HG02884 (cell line): ENCODE measurements at regions not wholly inside any gene's neighbourhood (a gene's known extent, or its start where the extent isn't known, plus 50 kb on each side); places are given as distances from the start of the nearest gene placed in this dataset.

Experiments used
- ATAC-seq: cut with Tn5 transposase; IDR thresholded peaks from one replicate; pipeline ENCODE4 v1.9.1; 2021; ENCODE audit warnings: mild to moderate bottlenecking, moderate library complexity; ENCODE audit not compliant: unreplicated experiment

DNA sequence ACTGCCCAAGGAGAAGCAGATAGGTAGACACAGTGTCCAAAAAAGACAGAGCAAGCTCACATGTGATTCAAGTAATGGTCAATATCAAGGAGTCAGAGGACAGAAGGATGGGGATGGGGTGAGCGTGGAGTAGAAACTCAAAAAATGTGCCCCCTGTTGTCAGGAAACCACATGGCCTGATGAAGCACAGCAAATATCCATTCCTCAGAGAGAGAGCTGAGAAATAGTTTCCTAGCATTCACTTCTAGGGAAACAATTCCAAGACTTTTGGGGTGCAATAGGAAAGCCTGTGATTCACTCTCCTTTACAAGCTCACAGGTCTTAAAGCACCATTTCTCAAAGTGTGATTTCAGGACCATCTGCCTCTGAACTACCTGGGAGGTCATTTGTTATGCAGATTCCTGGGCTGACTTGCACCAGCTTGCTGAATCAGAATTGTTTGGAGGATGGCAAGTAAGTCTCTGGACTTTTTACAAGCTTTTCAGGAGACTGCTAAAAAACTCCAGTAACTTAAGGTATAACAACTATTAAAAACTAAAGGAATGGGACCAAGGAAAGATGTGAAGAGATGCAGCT, 432.8 kb downstream of the HDGFL1 start:
- ATAC-seq, result no peak

DNA sequence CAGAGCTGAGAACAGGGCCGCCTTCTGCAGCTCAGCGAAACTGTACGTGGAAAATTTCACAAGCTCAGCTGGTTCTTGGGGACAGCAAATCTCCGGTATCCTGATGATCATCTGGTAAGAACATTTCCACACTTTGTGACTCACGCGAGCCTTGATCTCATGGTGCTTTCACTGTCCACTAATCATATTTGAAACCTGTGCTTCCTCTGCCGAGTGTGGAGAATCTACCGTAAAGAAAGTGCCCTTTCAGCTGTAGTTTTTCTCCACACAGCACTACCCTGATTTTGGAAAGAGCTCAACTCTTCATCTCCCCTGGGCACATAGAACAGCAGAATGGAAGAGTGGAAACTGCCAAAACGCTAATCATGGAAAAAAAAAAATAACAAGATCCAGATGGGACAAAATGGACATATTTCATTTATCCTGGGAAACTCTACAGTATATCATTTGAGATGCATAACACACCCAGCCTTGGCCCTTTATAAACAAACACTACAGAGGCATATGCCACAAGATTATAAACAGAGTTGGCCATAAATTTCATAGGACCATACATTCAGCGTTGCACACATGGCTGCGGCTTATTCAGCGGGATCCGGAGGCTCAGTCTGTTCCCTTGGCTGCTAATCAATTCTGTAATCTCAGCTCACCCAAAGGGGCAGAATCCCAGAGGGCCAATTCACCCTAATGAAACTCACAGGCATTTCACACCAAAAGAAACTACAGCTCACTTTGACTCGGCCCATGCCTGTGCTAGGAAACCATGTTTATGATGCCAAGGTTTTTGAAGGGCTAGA, 434.5 kb downstream of the HDGFL1 start:
- no peak for ATAC-seq

DNA sequence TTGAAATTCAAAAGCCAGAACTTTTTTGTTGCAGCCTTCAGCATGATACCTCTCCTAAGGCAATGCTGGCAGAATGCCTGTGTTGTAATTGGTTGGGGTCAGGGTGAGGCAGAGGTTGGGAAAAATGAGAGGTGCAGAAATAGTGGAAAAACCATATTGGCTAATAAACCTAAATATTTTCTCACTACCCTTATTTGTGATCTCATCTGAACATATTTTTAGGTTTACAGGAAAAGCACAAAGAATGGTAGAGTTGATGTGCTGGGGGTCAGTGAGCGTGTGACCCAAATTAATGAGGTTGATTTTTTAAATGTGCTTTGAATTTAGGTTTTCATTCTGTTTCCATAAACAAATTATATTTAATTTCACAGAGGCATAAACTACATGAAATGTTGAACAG, 437.3 kb downstream of the HDGFL1 start:
- no peak for ATAC-seq

DNA sequence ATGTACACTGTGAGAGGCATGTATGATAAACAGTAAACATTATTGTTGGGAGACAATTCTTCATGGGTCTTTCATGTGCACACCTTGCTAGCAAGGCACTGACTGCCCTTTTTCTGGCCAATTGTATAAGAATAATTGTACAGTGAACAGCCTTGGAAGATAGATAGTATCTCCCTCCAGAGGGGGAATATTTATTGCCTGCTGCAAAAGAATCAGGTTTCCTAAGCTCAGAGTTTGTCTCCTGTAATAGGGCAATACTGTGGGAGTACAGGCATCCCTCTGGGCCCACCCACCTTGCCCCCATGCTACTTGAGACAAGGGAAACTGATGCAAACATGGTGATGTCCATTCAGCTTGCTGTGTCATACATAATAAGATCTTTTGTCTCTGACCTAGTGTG, 442.2 kb downstream of the HDGFL1 start:
- ATAC-seq, result no peak

DNA sequence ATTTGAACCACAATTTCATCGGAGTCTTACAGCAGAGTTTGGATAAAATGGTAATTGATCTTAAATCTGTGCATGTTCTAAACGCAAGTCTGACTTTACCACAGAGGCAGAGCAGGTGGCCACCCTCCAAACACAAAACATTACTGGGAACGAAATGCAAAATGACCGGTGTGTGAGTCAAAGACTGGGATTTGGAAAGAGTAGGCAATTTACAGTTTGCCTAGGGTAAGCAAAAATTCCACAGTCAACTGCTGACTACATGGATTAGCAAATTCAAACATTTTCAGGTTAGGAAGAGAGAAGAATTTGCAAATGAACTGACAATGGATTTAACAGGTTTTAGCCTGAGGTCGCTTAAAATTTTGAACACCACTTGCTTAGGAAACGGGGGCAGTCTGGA, 444.4 kb downstream of the HDGFL1 start:
- no peak for ATAC-seq

DNA sequence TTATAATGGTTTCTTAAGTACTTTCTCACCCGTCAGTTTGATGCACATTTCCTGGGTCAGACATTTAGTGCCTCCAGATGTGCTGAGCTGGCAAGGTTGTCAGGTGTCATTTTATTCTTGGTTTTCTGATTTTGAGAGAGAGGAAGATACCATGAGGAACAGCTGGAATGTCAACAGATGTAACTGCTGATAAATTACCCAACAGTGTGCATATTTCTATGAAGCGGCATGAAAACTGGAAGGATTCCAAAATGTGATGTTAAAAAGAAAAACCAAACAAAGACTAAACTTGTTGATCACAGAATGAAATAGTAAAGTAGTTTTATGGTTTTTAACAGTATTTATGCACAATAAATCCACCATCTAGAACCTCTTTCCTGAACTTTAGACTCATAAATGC, 447.3 kb downstream of the HDGFL1 start:
- ATAC-seq, result no peak

DNA sequence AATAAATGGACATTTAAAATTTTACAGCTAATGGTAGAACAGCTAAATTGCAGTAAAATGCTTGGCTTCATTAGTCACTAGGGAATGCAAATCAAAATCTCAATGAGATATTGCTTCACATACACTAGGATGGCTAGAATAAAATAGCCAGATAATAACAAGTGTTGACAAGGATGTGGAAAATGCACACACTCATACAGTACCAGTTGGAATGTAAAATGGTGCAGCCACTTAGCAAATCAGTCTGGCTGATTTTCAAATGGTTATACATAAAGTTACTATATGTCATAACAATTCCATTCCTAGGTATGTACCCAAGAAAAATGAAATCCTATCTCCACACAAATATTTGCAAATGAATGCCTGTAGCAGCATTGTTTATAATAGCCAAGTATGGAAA, 452.1 kb downstream of the HDGFL1 start:
- ATAC-seq, result no peak

DNA sequence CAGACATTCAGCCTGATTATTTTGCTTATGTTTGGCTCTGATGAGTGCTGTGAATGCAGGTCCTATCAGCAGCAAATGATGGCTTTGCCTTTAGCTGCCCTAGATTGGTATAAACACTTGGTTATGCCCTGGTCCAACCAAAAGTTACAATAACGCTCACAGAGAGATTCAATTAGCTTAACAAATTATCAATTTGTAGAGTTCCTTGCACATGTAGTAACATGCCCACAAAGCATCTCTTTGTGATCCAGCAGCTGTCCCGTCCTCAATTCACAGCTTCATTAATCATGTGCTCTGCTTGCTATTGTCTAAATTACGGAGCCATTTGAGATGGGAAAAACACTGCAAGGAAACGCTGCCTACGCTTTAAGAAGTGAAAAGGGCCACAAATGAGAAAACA, 457.9 kb downstream of the HDGFL1 start:
- ATAC-seq, result no peak

DNA sequence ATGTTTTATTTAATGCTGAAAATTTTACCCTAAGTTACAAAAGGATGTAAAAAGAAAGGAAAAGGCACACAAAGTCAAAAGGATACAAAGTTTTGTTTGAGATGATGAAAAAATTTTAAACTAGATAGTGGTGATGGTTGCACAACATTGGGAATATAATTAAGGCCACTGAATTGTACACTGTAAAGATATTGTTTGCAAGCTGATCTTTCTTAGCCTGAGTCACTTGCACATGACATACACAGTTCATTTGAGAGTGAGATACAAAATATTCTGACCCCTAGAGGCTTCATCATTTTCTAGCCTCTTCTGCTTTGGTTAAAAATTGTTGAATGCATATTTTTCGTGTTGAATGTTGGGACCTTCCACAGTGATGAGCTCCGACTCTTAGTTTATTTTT, 462.6 kb downstream of the HDGFL1 start:
- no peak for ATAC-seq

DNA sequence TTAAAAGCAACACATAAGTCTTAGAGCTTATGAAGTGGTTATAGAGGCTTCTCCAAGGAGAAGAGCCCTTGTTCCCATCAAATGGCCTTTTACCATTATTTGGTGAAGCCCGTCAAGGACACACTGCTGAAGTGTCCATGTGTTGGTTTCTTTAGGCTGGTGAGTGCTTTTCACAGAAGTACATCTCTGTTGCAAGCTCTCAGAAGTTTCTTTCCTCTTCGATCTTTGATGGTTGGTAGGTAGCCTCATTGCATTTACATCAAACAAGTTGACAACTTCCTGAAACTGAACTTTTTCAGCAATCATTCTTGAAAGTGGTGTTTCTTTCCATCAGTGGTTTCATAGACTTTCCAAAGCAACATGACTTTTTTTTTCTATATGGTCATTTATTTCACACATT, 465.6 kb downstream of the HDGFL1 start:
- no peak for ATAC-seq

DNA sequence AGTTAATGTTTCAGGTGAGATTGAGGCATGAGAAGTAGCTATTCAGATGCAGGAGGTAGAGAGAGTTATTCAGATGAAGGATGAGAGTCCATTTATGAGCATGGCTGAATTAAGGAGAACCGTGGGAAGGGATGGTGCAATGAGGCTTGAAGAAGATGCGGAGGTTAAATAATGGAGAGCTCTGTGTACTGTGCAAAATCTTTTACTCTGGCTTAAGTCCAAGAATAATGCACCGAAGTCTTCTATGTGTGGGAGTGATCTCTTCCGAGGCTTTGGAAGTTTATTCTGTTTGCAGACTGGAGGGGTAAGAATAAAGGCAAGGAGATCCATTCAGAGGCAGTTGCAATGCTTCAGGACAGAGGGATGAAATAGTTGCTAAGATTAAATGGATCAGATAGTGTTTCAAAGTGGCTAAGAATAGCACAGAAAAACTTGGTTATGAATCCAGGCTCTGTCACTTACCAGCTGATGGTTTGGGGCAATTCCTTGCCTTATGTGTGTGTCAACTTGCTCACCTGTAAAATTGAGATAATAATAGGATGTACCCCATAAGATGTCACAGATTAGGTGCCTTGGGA, 467.1 kb downstream of the HDGFL1 start:
- no peak for ATAC-seq

DNA sequence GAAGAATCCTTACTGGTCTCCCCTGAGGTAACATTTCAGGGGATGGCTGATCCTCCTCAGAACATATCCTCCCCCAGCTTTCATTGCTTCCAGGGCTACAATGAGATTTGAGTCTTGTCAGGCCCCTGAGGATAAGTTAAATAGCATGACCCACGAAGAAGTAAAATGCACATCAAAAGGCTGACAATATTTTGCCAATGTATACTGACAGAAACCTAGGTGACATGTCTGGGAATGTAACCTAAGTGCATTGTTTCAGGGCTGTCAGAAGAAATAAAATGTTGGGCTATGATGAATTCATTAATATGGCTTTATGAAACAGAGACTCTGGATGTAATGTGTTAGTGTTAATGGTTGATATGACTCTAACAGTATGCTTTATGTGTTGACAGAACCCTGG, 471.5 kb downstream of the HDGFL1 start:
- no peak for ATAC-seq

DNA sequence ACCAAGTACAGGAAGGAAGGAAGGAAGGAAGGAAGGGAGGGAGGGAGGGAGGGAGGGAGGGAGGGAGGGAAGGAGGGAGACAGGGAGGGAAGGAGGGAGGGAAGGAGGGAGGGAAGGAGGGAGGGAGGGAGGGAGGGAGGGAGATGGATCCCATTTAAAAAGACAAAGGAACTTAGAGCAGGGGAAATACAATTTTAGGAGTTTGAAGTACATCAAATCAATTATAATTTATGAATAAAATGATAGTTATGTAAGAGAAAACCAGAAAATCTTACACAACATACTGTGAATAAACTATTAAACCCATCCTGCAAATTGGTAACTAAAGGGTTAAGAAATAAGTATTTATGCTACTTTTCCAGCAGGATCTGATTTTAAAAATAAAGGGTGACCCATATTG, 475.9 kb downstream of the HDGFL1 start:
- no peak for ATAC-seq

DNA sequence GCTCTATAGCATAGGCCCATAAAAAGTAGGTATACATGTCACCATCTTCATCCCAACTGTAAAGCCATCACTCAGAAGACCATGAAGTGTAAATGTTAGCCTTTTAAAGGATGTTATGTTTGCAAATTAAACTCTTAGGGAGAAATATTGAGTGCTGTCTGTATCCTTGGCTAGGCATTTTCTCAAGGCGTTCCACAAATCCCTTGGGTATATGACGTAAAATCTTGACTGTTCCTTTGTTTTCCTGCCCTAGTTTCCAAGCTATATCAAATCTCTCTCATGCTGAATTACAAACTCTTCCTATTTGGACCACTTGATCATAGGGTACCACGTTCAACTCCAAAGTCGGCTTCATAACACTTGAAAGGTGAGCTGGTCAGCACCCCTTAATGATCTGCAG, 486.2 kb downstream of the HDGFL1 start:
- no peak for ATAC-seq

DNA sequence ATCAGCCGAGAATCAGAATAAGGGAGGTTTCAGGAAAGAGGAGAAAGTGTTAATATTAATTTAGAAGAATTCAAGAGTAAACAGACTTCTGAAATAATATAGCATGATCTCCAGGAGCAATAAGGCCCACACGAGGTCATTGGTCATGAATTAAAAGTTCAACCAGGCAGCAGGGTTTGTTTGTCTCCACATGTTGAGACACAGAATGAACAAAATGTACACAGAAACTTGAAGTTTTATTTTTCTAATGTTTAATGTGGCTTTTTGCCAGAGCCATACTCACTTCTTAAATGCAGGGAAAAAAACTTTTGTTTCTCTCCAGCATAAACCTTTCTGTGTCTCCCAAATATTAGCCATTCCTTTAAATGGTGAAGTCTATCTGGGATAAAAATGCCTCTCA, 504.5 kb downstream of the HDGFL1 start:
- ATAC-seq, result no peak

DNA sequence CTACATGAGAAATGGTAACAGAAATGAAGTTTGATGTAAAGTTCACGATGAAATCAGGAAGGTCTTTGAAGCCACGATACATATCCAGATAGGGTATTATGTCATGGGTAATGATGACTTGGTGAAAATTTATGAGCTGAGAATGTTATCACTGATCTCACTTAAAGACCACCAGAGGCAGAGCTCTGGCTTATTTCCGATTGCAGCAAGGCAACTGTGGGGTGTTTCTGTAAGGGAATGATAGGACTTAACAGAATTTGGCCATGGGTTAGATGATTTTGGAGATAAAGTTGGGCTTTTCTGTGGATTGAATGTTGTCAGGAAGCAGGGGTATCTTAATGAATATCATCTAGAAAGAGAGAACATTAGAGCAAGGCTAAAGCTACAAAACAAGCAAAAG, 508.4 kb downstream of the HDGFL1 start:
- no peak for ATAC-seq

DNA sequence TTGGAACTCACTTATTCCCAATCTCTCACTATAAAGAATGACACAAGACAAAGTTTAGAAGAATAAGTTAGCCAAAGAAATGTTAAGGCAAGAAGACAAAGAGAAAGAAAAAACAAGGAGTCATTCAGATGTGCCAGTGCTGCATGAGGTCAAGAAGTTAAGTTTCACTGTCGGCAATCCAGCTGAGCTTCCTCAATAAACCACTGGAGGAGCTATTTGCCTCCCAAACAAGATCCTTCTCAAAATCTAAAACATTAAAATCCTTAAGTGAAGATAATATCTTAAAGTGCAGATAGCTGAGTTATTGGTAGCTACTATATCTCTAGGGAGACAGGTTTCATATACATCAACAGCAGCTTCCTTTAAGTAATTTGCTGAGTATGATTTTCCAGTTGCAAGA, 512.3 kb downstream of the HDGFL1 start:
- ATAC-seq, result no peak

DNA sequence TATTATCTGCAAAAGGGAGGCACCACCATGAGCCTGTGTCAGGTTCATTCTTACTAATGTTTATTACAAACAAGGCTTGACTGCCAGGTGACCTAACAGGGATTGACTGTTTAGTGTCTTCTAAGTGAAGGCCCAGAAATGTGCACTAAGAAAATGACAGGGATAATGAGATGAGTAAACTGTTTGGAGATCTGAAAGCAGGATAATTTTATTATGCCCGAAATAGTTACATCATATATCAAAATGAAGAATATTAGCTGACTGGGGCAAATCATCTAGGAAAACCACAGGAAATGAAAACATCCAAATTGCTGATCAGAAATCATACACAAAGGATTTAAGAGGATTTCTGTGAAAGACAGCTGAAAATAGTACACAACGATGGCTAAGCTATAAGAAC, 516.7 kb downstream of the HDGFL1 start:
- no peak for ATAC-seq

DNA sequence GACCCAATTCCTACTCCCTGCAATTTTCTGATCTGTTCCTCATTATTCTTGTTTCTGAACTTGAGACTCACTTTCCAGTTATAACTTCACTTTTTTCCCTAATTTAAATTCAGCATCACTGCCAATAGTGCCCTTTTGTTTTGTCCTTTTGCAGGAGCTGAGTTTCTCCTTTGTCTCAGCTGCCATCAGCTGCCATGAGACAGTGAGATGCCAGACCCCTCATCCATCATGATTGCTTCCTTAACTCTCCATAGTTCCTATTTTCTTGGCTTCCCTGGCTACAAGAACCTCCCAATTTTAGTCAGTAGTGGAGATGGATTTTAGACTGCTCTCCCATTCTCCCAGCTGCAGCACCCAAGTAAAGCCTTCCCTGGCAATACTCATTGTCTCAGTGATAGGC, 518.1 kb downstream of the HDGFL1 start:
- ATAC-seq, result no peak

DNA sequence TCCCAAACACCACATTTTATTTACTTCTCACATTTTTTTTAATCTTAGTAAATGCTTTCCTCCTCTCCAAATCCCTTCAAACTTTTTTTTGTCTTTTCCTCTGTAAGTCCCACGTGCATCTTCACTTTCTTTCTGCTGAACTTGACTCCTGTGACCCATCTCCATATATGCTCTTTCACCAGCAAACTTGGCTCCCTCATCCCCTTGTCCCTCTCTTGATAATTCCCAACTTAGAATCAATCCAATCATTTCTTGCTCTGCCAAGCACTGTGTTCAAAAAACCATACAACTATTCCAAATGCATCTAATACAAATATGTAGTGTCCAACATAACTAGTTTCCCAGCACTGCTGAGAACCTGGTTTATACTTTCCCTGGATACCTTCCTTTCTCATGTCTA, 519.4 kb downstream of the HDGFL1 start:
- no peak for ATAC-seq

DNA sequence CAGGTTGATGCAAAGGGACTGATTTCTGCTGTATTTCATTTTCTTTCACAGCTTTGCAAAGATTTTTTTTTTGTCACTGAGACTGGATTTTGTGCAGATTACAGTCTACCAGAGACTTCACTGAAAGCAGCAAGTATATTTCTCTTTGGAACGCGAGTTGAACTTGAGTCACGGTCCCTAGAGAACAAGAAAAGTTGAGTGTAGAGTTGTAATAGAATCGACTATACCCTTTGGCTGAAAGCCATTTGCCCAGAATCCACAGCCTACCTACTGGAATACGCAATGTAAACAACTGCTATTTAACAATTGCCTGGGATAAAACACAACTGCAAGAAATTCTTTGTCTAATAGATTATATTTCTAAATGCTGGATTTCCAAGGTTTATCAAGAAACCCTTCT, 520.6 kb downstream of the HDGFL1 start:
- ATAC-seq, result no peak

DNA sequence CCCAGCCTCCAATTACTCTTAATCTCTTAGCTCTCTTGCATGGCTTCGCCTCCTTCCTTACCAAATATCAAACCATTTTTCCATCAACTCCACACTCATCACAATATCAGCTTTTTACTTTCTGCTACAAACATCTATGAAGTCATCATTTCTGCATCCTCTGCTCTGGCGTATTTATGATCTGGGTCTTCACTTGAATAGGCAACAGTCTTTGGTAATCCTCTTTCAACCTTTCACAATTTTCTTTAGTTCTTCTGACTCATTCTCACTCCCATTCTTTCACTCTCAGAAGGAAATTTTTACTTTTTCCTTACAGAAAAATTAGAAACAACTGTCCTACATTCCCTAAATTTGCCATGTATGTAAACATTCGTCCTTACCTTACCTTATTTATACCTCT, 522.4 kb downstream of the HDGFL1 start:
- no peak for ATAC-seq

DNA sequence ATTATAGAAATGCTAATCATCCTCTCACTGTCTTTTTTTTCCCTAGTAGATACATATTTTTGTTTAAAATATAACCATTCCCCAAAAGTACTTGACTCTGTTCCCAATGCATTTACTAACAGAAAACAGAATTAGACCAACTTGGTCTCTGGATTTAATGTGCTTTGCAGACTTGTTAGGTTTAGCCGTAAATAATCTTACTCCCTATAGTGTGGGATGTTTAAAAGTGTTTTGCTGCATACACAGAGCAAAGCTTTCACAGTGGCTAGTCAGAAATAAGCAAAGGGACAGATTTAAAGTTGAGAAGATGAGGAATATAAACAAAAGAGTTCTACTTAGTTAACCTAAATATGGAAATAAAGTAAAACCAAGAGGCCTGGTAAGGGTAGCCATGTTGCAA, 527.5 kb downstream of the HDGFL1 start:
- ATAC-seq, result no peak
